Right lobe of liver (tissue), 6 donors: ENCODE measurements at regions not wholly inside any gene's neighbourhood (a gene's known extent, or its start where the extent isn't known, plus 50 kb on each side); places are given as distances from the start of the nearest gene placed in this dataset.
A peak's percentile ranks its signal among the peaks of the same experiment; 100 is the strongest.

Experiments used
- ATAC-seq, 4 donors: fragments of 200-7000 bp; cut with Tn5 transposase; one replicate each; pipeline ENCODE4 v1.9.1; 2020; ENCODE audit warnings: mild to moderate bottlenecking in 4 of 4, moderate library complexity in 4 of 4
- DNase-seq, 3 donors: peaks; one replicate each; pipeline ENCODE4 v3.0.0-alpha.2; 2020
- H3K27ac ChIP-seq, 3 donors: fragments of 200-600 bp; one replicate each; pipeline ENCODE4 v1.8.0; 2022
- H3K27me3 ChIP-seq, 2 donors: fragments of 200-600 bp; one replicate each; pipeline ENCODE4 v1.8.0; 2022
- H3K36me3 ChIP-seq, 4 donors: fragments of 200-600 bp; sonication (generic) in 1 of 4; one replicate each; pipeline versions ENCODE4 v1.5.1 to v1.8.0; 2017 to 2022; ENCODE audit warnings: control low read depth in 1 of 4
- H3K4me1 ChIP-seq, 4 donors: fragments of 200-600 bp; sonication (generic) in 1 of 4; one replicate each; pipeline versions ENCODE4 v1.5.1 to v1.8.0; 2017 to 2022; ENCODE audit warnings: control low read depth in 1 of 4
- H3K4me3 ChIP-seq, 3 donors: fragments of 200-600 bp; one replicate each; pipeline ENCODE4 v1.8.0; 2022
- H3K9me3 ChIP-seq, 4 donors: fragments of 200-600 bp; sonication (generic) in 1 of 4; one replicate each; pipeline versions ENCODE4 v1.5.1 to v1.8.0; 2017 to 2022; ENCODE audit warnings: control low read depth in 1 of 4
- CTCF ChIP-seq, 4 donors: fragments of 200-600 bp in 3 of 4; fragments of 450-650 bp in 1 of 4; IDR thresholded peaks; one replicate each; pipeline versions ENCODE4 v1.5.1 to v1.8.0; 2016 to 2022; ENCODE audit warnings: antibody characterized with exemption in 4 of 4, mild to moderate bottlenecking in 2 of 4
- POLR2A ChIP-seq: fragments of 450-650 bp; IDR thresholded peaks from one replicate; pipeline ENCODE4 v1.6.1; 2017; ENCODE audit warnings: antibody characterized with exemption, mild to moderate bottlenecking
- WGBS: methylation state at CpG from one replicate; pipeline ENCODE4 v1.1.6; 2018; ENCODE audit warnings: low coverage, low lambda C conversion rate; ENCODE audit not compliant: insufficient coverage; ENCODE audit errors: missing lambda C conversion rate; 5-methylcytosine and 5-hydroxymethylcytosine counted together
- intact Hi-C, 2 donors: fragments of 100-400 bp; cut with DNase I; formaldehyde crosslinking; loops; one replicate each; pipeline versions ENCODE4 v1.11.2 to v1.14.1; 2022
- donor health status: DM: no; HTN: yes; CAD: no.
- donor health status: DM: no; HTN: no; CAD: no.
- donor health status: DM: no; HTN: no; CAD: no.
- donor health status: DM: no; HTN: yes; CAD: no.
- donor health status: DM: no; HTN: yes; CAD: no.

DNA sequence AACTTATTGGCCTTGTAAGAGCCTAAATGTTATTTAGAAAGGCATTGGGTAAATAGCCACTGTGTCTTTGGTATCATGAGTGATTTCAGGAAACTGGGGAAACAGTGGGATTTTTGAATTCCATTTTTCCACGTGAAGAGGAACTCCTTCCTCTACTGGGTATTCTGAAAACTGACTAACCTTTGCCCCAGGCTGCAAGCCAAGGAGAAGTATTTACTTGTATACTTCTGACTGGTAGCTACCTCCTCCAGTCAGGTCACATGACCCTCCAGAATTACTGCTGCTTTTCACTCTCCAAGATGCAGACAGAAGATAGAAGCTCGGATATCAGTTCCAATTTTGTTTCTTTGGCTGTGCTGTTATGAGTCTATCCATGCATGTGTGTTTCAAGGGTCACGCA is 50.9 kb upstream of the MAP3K13 start:
- Histone ChIP-seq H3K4me3 (no peak overlapping the region), H3K9me3 (no peaks in the 10 kb centered on the region), H3K27ac (no peak overlapping the region), H3K27me3 (no peaks in the 10 kb centered on the region), H3K36me3 (no peaks in the 10 kb centered on the region), H3K4me1 (peaks cover 0 to 34% (median 9%) of the 10 kb centered on the region in 4 donors)
- intact Hi-C loops: no loop called here
- WGBS: 46% methylated on average over 3 of the region's 3 CpGs
- ATAC-seq (peak in 2 of 4 donors; percentile 2 to 15), DNase-seq (no peak)
- TF ChIP-seq CTCF (IDR thresholded peaks at IDR 0.05) (no peak), POLR2A (no peak)
